WI38 (cell line): ENCODE measurements at regions not wholly inside any gene's neighbourhood (a gene's known extent, or its start where the extent isn't known, plus 50 kb on each side); places are given as distances from the start of the nearest gene placed in this dataset.

Source experiments
- H3K4me3 ChIP-seq: 2 replicates; pipeline ENCODE4 v1.5.1; 2011; ENCODE audit warnings: low read depth, mild to moderate bottlenecking, control low read depth, low read length
- CTCF ChIP-seq: IDR thresholded peaks from 2 replicates; pipeline ENCODE4 v1.5.1; 2012; ENCODE audit warnings: low read depth, mild to moderate bottlenecking, control low read depth, low read length

GRCh38 chr5:7078101-7078500, 317.8 kb upstream of the ADCY2 start:
- H3K4me3 ChIP-seq: no peak overlapping the region
- no peak for TF ChIP-seq CTCF

- no peak for TF ChIP-seq CTCF
- H3K4me3 ChIP-seq: no peak overlapping the region
Measured at GRCh38 chr5:7078901-7079300, 317.0 kb upstream of the ADCY2 start.

- no peak for TF ChIP-seq CTCF
Measured at GRCh38 chr5:7080501-7080900, 315.4 kb upstream of the ADCY2 start.

GRCh38 chr5:7087719-7088297, 308.1 kb upstream of the ADCY2 start:
- no peak for TF ChIP-seq CTCF

More at GRCh38 chr5:7080501-7080900, 315.4 kb upstream of the ADCY2 start:
- no peak overlapping the region for H3K4me3 ChIP-seq

GRCh38 chr5:7088849-7089248, 307.1 kb upstream of the ADCY2 start:
- TF ChIP-seq CTCF: no peak
- no peak overlapping the region for H3K4me3 ChIP-seq

More at GRCh38 chr5:7087719-7088297, 308.1 kb upstream of the ADCY2 start:
- no peak overlapping the region for H3K4me3 ChIP-seq

- no peak overlapping the region for H3K4me3 ChIP-seq
- TF ChIP-seq CTCF: no peak
Measured at GRCh38 chr5:7094626-7095025, 301.3 kb upstream of the ADCY2 start.

- H3K4me3 ChIP-seq: no peak overlapping the region
- TF ChIP-seq CTCF: no peak
Measured at GRCh38 chr5:7096294-7096693, 299.6 kb upstream of the ADCY2 start.
